GM12878 (cell line): ENCODE measurements at regions not wholly inside any gene's neighbourhood (a gene's known extent, or its start where the extent isn't known, plus 50 kb on each side); places are given as distances from the start of the nearest gene placed in this dataset.
A peak's percentile ranks its signal among the peaks of the same experiment; 100 is the strongest.

Experiments
- CBFB ChIP-seq: IDR thresholded peaks from 2 replicates; pipeline ENCODE4 v1.6.1; 2016; ENCODE audit warnings: antibody characterized with exemption, low read depth
- CHD4 ChIP-seq: fragments of 200-600 bp; sonication (generic); IDR thresholded peaks from 2 replicates; pipeline ENCODE4 v1.6.1; 2016; ENCODE audit warnings: mild to moderate bottlenecking
- EED ChIP-seq: sonication (generic); IDR thresholded peaks from 2 replicates; pipeline ENCODE4 v1.6.1; 2016; ENCODE audit warnings: antibody characterized with exemption, low read depth
- GABPA ChIP-seq: IDR thresholded peaks from 2 replicates; pipeline ENCODE4 v1.6.1; 2014; ENCODE audit warnings: antibody characterized with exemption, low read depth, mild to moderate bottlenecking, inconsistent platforms
- HDGF ChIP-seq: fragments of 450-650 bp; IDR thresholded peaks from 2 replicates; pipeline ENCODE4 v1.6.1; 2016; ENCODE audit warnings: antibody characterized with exemption
- IKZF1 ChIP-seq: fragments of 450-650 bp; conservative IDR thresholded peaks from 2 replicates; pipeline ENCODE4 v1.6.1; 2017; ENCODE audit warnings: antibody characterized with exemption, mild to moderate bottlenecking
- MTA2 ChIP-seq: fragments of 450-650 bp; IDR thresholded peaks from 2 replicates; pipeline ENCODE4 v1.6.1; 2016; ENCODE audit warnings: low read depth, mild to moderate bottlenecking, moderate library complexity
- NFYB ChIP-seq: IDR thresholded peaks from 2 replicates; pipeline ENCODE4 v1.6.1; 2011; ENCODE audit warnings: low read depth, mild to moderate bottlenecking, low read length, improper control_type of control experiment, moderate library complexity; ENCODE audit not compliant: insufficient read depth
- NR2F1 ChIP-seq: fragments of 450-650 bp; conservative IDR thresholded peaks from 2 replicates; pipeline ENCODE4 v1.6.1; 2017; ENCODE audit warnings: mild to moderate bottlenecking
- PAX5 ChIP-seq: IDR thresholded peaks from 2 replicates; pipeline ENCODE4 v1.6.1; 2011; ENCODE audit warnings: low read depth, low read length, borderline replicate concordance
- SPI1 ChIP-seq: IDR thresholded peaks from 2 replicates; pipeline ENCODE4 v1.6.1; 2011; ENCODE audit warnings: low read depth, mild to moderate bottlenecking, low read length, moderate library complexity, borderline replicate concordance; ENCODE audit not compliant: insufficient read depth
- SRF ChIP-seq, 2 experiments: IDR thresholded peaks; 2 replicates each; pipeline ENCODE4 v1.6.1; 2011; ENCODE audit warnings: low read depth in 2 of 2, low read length in 2 of 2, mild to moderate bottlenecking in 1 of 2, moderate library complexity in 1 of 2
- TARDBP ChIP-seq: IDR thresholded peaks from 2 replicates; pipeline ENCODE4 v1.6.1; 2016; ENCODE audit warnings: borderline replicate concordance
- YY1 ChIP-seq: IDR thresholded peaks from 2 replicates; pipeline ENCODE4 v1.6.1; 2011; ENCODE audit warnings: low read depth, mild to moderate bottlenecking, low read length
- ZBED1 ChIP-seq: IDR thresholded peaks from 2 replicates; pipeline ENCODE4 v1.6.1; 2016; ENCODE audit warnings: borderline replicate concordance
- TF ChIP-seq, protein P1 (sequence below): fragments of 450-650 bp; IDR thresholded peaks from 2 replicates; pipeline ENCODE4 v1.6.1; 2017; ENCODE audit warnings: low read depth, mild to moderate bottlenecking, moderate library complexity
- TF ChIP-seq, protein P2 (sequence below): fragments of 450-650 bp; formaldehyde crosslinking; IDR thresholded peaks from 2 replicates; pipeline ENCODE4 v1.5.0; 2022; ENCODE audit warnings: mild to moderate bottlenecking, missing genetic modification characterization
- TF ChIP-seq, protein P3 (sequence below): IDR thresholded peaks from 2 replicates; pipeline ENCODE4 v1.6.1; 2011; ENCODE audit warnings: mild to moderate bottlenecking, low read depth, low read length, moderate library complexity; ENCODE audit not compliant: insufficient replicate concordance
- TF ChIP-seq, protein P4 (sequence below): fragments of 450-650 bp; IDR thresholded peaks from 2 replicates; pipeline ENCODE4 v1.6.1; 2016; ENCODE audit warnings: mild to moderate bottlenecking, moderate library complexity, borderline replicate concordance

- TF ChIP-seq MTA2 (peak; percentile 73), SRF (IDR thresholded peaks at IDR 0.05; ENCODE audit: low read depth in 2 of 2, low read length in 2 of 2) (no peak), GABPA (no peak), CBFB (peak; percentile 71; the same call in 1 of the 2 replicates), HDGF (no peak), PAX5 (peak; percentile 64; the same call in 1 of the 2 replicates), ZBED1 (peak; percentile 63; the same call in 1 of the 2 replicates), IKZF1 (peak; percentile 83), NFYB (no peak), EED (peak; percentile 96), YY1 (peak; percentile 76), NR2F1 (peak; percentile 36; the same call in 1 of the 2 replicates), TARDBP (0 out of 2 replicates have a peak, but pooled peaks have one; percentile 53), SPI1 (no peak; the same call in none of the 2 replicates), CHD4 (no peak)
- TF ChIP-seq, protein P1, sequence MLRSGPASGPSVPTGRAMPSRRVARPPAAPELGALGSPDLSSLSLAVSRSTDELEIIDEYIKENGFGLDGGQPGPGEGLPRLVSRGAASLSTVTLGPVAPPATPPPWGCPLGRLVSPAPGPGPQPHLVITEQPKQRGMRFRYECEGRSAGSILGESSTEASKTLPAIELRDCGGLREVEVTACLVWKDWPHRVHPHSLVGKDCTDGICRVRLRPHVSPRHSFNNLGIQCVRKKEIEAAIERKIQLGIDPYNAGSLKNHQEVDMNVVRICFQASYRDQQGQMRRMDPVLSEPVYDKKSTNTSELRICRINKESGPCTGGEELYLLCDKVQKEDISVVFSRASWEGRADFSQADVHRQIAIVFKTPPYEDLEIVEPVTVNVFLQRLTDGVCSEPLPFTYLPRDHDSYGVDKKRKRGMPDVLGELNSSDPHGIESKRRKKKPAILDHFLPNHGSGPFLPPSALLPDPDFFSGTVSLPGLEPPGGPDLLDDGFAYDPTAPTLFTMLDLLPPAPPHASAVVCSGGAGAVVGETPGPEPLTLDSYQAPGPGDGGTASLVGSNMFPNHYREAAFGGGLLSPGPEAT, result peak; percentile 51
- TF ChIP-seq, protein P2, sequence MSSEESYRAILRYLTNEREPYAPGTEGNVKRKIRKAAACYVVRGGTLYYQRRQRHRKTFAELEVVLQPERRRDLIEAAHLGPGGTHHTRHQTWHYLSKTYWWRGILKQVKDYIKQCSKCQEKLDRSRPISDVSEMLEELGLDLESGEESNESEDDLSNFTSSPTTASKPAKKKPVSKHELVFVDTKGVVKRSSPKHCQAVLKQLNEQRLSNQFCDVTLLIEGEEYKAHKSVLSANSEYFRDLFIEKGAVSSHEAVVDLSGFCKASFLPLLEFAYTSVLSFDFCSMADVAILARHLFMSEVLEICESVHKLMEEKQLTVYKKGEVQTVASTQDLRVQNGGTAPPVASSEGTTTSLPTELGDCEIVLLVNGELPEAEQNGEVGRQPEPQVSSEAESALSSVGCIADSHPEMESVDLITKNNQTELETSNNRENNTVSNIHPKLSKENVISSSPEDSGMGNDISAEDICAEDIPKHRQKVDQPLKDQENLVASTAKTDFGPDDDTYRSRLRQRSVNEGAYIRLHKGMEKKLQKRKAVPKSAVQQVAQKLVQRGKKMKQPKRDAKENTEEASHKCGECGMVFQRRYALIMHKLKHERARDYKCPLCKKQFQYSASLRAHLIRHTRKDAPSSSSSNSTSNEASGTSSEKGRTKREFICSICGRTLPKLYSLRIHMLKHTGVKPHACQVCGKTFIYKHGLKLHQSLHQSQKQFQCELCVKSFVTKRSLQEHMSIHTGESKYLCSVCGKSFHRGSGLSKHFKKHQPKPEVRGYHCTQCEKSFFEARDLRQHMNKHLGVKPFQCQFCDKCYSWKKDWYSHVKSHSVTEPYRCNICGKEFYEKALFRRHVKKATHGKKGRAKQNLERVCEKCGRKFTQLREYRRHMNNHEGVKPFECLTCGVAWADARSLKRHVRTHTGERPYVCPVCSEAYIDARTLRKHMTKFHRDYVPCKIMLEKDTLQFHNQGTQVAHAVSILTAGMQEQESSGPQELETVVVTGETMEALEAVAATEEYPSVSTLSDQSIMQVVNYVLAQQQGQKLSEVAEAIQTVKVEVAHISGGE (CRISPR knock-in tag), result no peak
- TF ChIP-seq, protein P3, sequence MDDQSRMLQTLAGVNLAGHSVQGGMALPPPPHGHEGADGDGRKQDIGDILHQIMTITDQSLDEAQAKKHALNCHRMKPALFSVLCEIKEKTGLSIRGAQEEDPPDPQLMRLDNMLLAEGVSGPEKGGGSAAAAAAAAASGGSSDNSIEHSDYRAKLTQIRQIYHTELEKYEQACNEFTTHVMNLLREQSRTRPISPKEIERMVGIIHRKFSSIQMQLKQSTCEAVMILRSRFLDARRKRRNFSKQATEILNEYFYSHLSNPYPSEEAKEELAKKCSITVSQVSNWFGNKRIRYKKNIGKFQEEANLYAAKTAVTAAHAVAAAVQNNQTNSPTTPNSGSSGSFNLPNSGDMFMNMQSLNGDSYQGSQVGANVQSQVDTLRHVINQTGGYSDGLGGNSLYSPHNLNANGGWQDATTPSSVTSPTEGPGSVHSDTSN, result no peak
- TF ChIP-seq, protein P4, sequence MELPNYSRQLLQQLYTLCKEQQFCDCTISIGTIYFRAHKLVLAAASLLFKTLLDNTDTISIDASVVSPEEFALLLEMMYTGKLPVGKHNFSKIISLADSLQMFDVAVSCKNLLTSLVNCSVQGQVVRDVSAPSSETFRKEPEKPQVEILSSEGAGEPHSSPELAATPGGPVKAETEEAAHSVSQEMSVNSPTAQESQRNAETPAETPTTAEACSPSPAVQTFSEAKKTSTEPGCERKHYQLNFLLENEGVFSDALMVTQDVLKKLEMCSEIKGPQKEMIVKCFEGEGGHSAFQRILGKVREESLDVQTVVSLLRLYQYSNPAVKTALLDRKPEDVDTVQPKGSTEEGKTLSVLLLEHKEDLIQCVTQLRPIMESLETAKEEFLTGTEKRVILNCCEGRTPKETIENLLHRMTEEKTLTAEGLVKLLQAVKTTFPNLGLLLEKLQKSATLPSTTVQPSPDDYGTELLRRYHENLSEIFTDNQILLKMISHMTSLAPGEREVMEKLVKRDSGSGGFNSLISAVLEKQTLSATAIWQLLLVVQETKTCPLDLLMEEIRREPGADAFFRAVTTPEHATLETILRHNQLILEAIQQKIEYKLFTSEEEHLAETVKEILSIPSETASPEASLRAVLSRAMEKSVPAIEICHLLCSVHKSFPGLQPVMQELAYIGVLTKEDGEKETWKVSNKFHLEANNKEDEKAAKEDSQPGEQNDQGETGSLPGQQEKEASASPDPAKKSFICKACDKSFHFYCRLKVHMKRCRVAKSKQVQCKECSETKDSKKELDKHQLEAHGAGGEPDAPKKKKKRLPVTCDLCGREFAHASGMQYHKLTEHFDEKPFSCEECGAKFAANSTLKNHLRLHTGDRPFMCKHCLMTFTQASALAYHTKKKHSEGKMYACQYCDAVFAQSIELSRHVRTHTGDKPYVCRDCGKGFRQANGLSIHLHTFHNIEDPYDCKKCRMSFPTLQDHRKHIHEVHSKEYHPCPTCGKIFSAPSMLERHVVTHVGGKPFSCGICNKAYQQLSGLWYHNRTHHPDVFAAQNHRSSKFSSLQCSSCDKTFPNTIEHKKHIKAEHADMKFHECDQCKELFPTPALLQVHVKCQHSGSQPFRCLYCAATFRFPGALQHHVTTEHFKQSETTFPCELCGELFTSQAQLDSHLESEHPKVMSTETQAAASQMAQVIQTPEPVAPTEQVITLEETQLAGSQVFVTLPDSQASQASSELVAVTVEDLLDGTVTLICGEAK, result no peak
Measured at GRCh38 chr2:230661072-230661957, 51.3 kb upstream of the CAB39 start (continued).
